ENCODE measurements at regions not wholly inside any gene's neighbourhood (a gene's known extent, or its start where the extent isn't known, plus 50 kb on each side); places are given as distances from the start of the nearest gene placed in this dataset.
"Not testable (repeated sequence)": the region's sequence is repeated elsewhere in the genome, so short reads cannot be mapped to it uniquely, and the experiment has no call there.

DNA sequence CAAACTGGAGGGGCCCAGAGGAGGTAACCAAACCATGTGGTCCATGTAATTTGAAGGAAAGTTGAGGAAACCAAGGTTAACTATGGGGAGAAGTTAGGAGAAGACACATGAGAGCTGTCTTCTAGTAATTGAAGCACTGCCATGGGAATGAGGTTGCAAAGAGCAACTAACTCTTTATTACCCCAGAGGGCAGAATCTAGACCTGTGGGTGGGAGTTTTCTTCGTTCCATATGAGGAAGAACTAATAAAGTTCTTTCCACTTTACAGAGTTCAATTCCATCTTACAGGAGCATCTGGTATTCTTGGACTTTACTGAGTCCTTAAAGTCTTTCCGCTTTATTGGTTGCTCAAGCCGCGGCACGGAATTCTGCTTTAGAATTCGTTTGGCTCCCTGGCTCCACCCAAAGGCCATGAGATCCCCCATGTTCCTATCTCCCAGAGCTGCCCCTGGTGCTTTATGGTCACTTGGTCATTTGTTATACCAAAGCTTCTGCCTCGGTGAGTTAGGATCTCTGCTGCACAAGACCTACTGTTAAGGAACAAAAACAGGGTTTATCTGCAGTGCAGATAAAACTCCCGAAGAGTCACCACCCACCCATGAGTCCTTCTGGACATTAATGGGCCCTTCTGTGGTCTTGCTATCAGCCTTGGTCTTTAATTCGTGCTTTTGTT, 89.5 kb upstream of the UMPS start:
- ChIA-PET POLR2A (no interaction called here), CTCF (interaction anchor here (1.2 to 1.8 kb wide), 5 partner anchors 11 to 120 kb away, joined by 3 to 5 read pairs (median 4); no protein-coding TSS in a partner anchor)
- DNase-seq (ENCODE audit: extremely low spot score): no peak
- TF ChIP-seq, protein P1, sequence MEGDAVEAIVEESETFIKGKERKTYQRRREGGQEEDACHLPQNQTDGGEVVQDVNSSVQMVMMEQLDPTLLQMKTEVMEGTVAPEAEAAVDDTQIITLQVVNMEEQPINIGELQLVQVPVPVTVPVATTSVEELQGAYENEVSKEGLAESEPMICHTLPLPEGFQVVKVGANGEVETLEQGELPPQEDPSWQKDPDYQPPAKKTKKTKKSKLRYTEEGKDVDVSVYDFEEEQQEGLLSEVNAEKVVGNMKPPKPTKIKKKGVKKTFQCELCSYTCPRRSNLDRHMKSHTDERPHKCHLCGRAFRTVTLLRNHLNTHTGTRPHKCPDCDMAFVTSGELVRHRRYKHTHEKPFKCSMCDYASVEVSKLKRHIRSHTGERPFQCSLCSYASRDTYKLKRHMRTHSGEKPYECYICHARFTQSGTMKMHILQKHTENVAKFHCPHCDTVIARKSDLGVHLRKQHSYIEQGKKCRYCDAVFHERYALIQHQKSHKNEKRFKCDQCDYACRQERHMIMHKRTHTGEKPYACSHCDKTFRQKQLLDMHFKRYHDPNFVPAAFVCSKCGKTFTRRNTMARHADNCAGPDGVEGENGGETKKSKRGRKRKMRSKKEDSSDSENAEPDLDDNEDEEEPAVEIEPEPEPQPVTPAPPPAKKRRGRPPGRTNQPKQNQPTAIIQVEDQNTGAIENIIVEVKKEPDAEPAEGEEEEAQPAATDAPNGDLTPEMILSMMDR (IDR thresholded peaks at IDR 0.05; ENCODE audit: control extremely low read depth, extremely low read depth, low read depth, missing control alignments): no peak

DNA sequence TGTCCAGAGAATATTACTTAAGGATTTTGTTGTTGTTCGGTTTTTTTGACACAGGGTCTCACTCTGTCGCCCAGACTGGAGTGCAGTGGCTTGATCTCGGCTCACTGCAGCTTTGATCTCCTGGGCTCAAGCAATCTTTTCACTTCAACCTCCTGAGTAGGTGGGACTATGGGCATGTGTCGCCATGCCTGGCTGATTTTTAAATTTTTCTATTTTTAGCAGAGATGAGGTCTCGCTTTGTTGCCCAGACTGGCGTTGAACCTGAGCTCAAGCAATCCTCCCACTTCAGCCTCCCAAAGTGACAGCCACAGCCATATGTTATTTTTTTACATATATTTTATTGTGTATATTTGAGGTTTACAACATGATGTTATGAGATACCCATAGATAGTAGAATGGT, 86.8 kb upstream of the UMPS start:
- TF ChIP-seq, protein P1 (IDR thresholded peaks at IDR 0.05; ENCODE audit: control extremely low read depth, extremely low read depth, low read depth, missing control alignments): no peak
- ChIA-PET CTCF (interaction anchor here (1.1 to 3.2 kb wide), 4 partner anchors 9 to 45 kb away, joined by 3 to 18 read pairs (median 3); no protein-coding TSS in a partner anchor), POLR2A (no interaction called here)
- DNase-seq (ENCODE audit: extremely low spot score): no peak

DNA sequence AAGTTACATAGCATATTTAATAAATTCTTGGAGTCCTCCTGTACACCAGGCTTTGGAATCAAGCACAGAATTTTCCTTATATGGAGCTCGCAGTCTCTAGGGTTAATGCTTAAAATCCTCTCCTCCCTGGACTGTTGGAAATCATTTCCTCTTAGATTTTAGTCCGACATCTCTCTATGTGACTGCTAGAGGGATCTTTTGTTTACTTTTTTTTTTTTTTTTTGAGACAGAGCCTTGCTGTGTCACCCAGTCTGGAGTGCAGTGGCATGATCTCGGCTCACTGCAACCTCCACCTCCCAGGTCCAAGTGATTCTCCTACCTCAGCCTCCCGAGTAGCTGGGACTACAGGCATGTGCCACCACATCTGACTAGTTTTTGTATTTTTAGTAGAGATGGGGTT, 84.1 kb upstream of the UMPS start:
- DNase-seq (ENCODE audit: extremely low spot score); POLR2A ChIA-PET; CTCF ChIA-PET: not testable (repeated sequence)

DNA sequence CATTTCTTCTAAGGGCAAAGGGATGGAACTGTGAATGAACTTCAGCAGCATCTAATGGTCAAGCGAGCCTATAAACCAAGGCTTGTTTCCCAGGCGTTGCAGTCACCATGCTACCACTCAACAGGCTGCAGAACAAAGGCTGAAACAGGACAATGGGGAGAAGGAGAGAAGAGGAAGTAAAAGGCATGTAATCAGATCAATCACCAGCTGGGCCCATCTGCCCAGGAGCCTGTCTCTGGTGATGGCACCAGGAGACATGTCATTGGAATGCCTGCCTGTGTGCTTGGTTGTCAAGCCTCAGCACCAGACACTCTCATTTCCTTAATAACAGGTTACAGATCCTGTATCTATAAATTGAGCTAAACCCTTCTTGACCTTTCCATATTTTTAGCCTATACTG, 81.7 kb upstream of the UMPS start:
- POLR2A ChIA-PET: interaction anchor here (0.6 kb wide), 1 partner anchor 966 kb away, joined by 8 read pairs; no protein-coding TSS in a partner anchor
- CTCF ChIA-PET: interaction anchor here (0.6 to 6.3 kb wide), 6 partner anchors 9 to 71 kb away, joined by 3 to 30 read pairs (median 8); no protein-coding TSS in a partner anchor
- TF ChIP-seq, protein P1 (IDR thresholded peaks at IDR 0.05; ENCODE audit: control extremely low read depth, extremely low read depth, low read depth, missing control alignments): no peak
- DNase-seq (ENCODE audit: extremely low spot score): no peak

DNA sequence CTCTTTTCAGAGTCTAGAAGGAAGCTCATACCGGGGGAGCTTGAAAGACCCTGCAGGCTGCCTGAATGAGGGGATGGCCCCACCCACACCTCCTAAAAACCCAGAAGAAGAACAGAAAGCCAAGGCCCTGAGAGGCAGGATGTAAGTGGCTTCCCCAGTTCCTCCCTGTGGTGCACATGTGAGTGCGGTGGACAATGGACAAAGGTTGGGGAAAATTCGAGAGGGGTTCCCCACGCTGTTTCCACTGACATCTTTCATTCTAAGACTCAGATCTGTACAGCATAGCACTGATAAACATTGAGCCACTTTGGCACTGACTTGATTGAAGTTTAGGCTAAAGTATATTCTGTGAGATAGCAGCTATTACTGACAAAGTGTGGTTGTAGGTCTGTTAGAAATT, 79.5 kb upstream of the UMPS start:
- CTCF ChIA-PET: interaction anchor here (0.8 to 6.3 kb wide), 10 partner anchors 8 to 92 kb away, joined by 3 to 30 read pairs (median 4); no protein-coding TSS in a partner anchor
- POLR2A ChIA-PET: interaction anchor here (0.5 kb wide), 1 partner anchor 55 kb away, joined by 3 read pairs; no protein-coding TSS in a partner anchor
- TF ChIP-seq, protein P1 (IDR thresholded peaks at IDR 0.05; ENCODE audit: control extremely low read depth, extremely low read depth, low read depth, missing control alignments): no peak
- peak; percentile 57 for DNase-seq (ENCODE audit: extremely low spot score)

DNA sequence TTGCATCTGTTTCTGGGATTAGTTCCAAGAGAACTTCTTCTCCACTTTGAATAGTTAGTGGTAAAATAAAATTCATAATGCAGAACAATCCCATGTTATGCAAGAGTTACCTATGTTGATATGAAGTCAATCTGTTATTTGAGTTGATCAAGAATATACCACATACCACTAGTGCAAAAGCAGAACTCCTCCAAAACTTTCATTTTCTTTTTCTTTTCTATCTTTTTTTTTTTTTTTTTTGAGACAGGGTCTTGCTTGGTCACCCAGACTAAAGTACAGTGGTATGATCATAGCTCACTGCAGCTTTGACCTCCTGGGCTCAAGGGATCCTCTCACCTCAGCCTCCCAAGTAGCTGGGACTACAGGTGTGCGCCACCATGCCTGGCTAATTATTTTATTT, 78.8 kb upstream of the UMPS start:
- not testable (repeated sequence) for DNase-seq (ENCODE audit: extremely low spot score)
- ChIA-PET CTCF (interaction anchor here (1.0 to 6.3 kb wide), 10 partner anchors 8 to 92 kb away, joined by 3 to 30 read pairs (median 4); no protein-coding TSS in a partner anchor), POLR2A (interaction anchor here (0.5 kb wide), 1 partner anchor 56 kb away, joined by 3 read pairs; no protein-coding TSS in a partner anchor)

DNA sequence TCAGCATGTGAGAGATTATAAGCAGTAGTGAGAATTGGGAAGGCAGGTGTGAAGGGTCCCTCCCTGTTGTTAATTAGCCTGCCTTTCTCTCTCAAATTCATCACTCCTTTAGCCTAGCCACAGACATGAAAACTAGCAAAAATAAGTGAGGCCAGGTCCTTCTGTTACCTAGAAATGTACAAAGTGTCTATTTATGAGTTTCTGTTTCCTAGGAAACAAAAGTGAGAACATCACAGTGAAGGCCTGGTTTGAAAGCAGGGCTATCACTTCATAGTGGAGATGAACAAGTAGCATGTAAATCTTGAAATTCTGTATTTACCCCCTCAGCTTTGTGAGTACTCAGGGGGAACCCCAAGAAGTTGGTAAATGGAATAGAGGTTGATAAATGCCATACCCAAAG, 78.2 kb upstream of the UMPS start:
- no peak for DNase-seq (ENCODE audit: extremely low spot score)
- ChIA-PET CTCF (interaction anchor here (1.0 to 6.3 kb wide), 9 partner anchors 9 to 109 kb away, joined by 3 to 30 read pairs (median 3); no protein-coding TSS in a partner anchor), POLR2A (no interaction called here)
- TF ChIP-seq, protein P1 (IDR thresholded peaks at IDR 0.05; ENCODE audit: control extremely low read depth, extremely low read depth, low read depth, missing control alignments): no peak

Data from GM10248 (cell line).